ENCODE measurements at regions not wholly inside any gene's neighbourhood (a gene's known extent, or its start where the extent isn't known, plus 50 kb on each side); places are given as distances from the start of the nearest gene placed in this dataset.

GRCh38 chr6:114521926-114522325, 179.1 kb upstream of the HS3ST5 start:
- no peak overlapping the region for H3K9ac ChIP-seq (replicated peaks in 1 of 4; ENCODE audit: extremely low read depth in 1 of 4, low read depth in 3 of 4, low read length in 3 of 4)
- no peak for FAIRE-seq
- H3K4ac ChIP-seq (replicated peaks; ENCODE audit: insufficient read length, low read depth, low read length): no peak overlapping the region
- CTCF ChIA-PET (ENCODE audit: partially characterized antibody): no interaction called here
- H3K23ac ChIP-seq (ENCODE audit: insufficient read length): no peak overlapping the region
- no peaks in the 10 kb centered on the region for H3K79me1 ChIP-seq (ENCODE audit: low read depth, low read length)
- WGBS, 2 experiments (ENCODE audit: extremely low coverage in 1 of 2, insufficient coverage in 1 of 2, insufficient read length in 1 of 2, insufficient replicate concordance in 2 of 2, low coverage in 1 of 2, low lambda C conversion rate in 2 of 2, missing lambda C conversion rate in 1 of 2): 95% methylated on average over 3 of the region's 3 CpGs; no CpG with 5 or more reads in 1 of the 2 experiments
- H3K14ac ChIP-seq (ENCODE audit: insufficient read length): no peak overlapping the region
- H3K36me3 ChIP-seq (ENCODE audit: control insufficient read depth in 2 of 4, insufficient read depth in 4 of 4, low read length in 3 of 4): no peaks in the 10 kb centered on the region
- H3K4me2 ChIP-seq (ENCODE audit: insufficient read depth in 1 of 2, low read depth in 2 of 2, low read length in 2 of 2): no peak overlapping the region
- H2BK15ac ChIP-seq (ENCODE audit: low read length): no peak overlapping the region
- no peak overlapping the region for H2BK12ac ChIP-seq (ENCODE audit: low read depth, low read length)
- H4K20me1 ChIP-seq (replicated peaks in 1 of 2; ENCODE audit: control insufficient read depth in 1 of 2, insufficient read depth in 2 of 2, low read length in 2 of 2): no peaks in the 10 kb centered on the region
- no peaks in the 10 kb centered on the region for H3K79me2 ChIP-seq (ENCODE audit: control insufficient read depth in 1 of 2, insufficient read depth in 2 of 2, low read length in 2 of 2)
- H4K91ac ChIP-seq (replicated peaks; ENCODE audit: insufficient read length, low read length): no peak overlapping the region
- H3K27ac ChIP-seq (ENCODE audit: low read depth, low read length): no peak overlapping the region
- no peak for DNase-seq (ENCODE audit: low read depth in 1 of 2, low spot score in 2 of 2)
- H3K4me3 ChIP-seq (ENCODE audit: extremely low read depth in 1 of 4, insufficient read depth in 2 of 4, low read depth in 3 of 4, low read length in 4 of 4): no peak overlapping the region
- no peak overlapping the region for H3K18ac ChIP-seq (ENCODE audit: extremely low read depth, low read length)
- no peak overlapping the region for H2BK5ac ChIP-seq (ENCODE audit: low read depth, low read length)
- H3K56ac ChIP-seq (replicated peaks; ENCODE audit: insufficient read length, low read depth, low read length): no peak overlapping the region
- H3K9me3 ChIP-seq (ENCODE audit: insufficient read depth in 2 of 2, low read depth in 1 of 2, low read length in 1 of 2): no peaks in the 10 kb centered on the region
- no peak overlapping the region for H4K5ac ChIP-seq (ENCODE audit: insufficient read length, low read depth, low read length)
- H2BK120ac ChIP-seq (replicated peaks; ENCODE audit: low read depth, low read length): no peak overlapping the region
- peaks cover 0 to 7% (median 3%) of the 10 kb centered on the region in 4 experiments; a peak in 3 of 7 replicates for H3K4me1 ChIP-seq (replicated peaks in 1 of 4; ENCODE audit: control insufficient read depth in 3 of 4, insufficient read depth in 4 of 4, low read length in 3 of 4)
- POLR2A ChIA-PET (ENCODE audit: partially characterized antibody): no interaction called here
- H3K23me2 ChIP-seq (ENCODE audit: low read depth, low read length): no peaks in the 10 kb centered on the region; the same call in 1 of the 2 replicates
- H2AFZ ChIP-seq (ENCODE audit: low read length): no peak overlapping the region
- peaks cover 0 to 1% (median 0%) of the 10 kb centered on the region in 4 experiments; a peak in 1 of 7 replicates for H3K27me3 ChIP-seq (replicated peaks in 1 of 4; ENCODE audit: control insufficient read depth in 3 of 4, extremely low read depth in 1 of 4, insufficient read depth in 3 of 4, low read length in 3 of 4)
- H4K8ac ChIP-seq (ENCODE audit: extremely low read depth, insufficient read depth, low read length): no peak overlapping the region
- no peak overlapping the region for H2BK20ac ChIP-seq (ENCODE audit: low read length)
- no peak overlapping the region for H2AK5ac ChIP-seq (ENCODE audit: low read depth, low read length)
- no peak for TF ChIP-seq TAF7 (optimal IDR thresholded peaks at IDR 0.05; ENCODE audit: borderline replicate concordance, low read depth, low read length)
- no peak for TF ChIP-seq MAX (IDR thresholded peaks at IDR 0.05)
- no peak for TF ChIP-seq SAP30 (IDR thresholded peaks at IDR 0.05; ENCODE audit: insufficient read depth, insufficient replicate concordance, low read length)
- TF ChIP-seq CHD2 (IDR thresholded peaks at IDR 0.05; ENCODE audit: low read length): no peak
- no peak for TF ChIP-seq BACH1 (IDR thresholded peaks at IDR 0.05; ENCODE audit: low read length)
- TF ChIP-seq JUND (IDR thresholded peaks at IDR 0.05; ENCODE audit: low read length): no peak
- TF ChIP-seq RAD21 (IDR thresholded peaks at IDR 0.05 in 1 of 2, conservative IDR thresholded peaks at IDR 0.05 in 1 of 2; ENCODE audit: low read depth in 2 of 2, low read length in 2 of 2): no peak
